ENCODE measurements at regions not wholly inside any gene's neighbourhood (a gene's known extent, or its start where the extent isn't known, plus 50 kb on each side); places are given as distances from the start of the nearest gene placed in this dataset.

- no peak for DNase-seq
These were observed 243.9 kb downstream of the NR4A2 start for GRCh38 chr2:156088587-156088986.

- DNase-seq = no peak
These were observed 244.6 kb downstream of the NR4A2 start for GRCh38 chr2:156087875-156088274.

GRCh38 chr2:156083763-156084493 is 248.6 kb downstream of the NR4A2 start:
- DNase-seq = no peak

GRCh38 chr2:156079845-156080244 is 252.7 kb downstream of the NR4A2 start:
- DNase-seq = no peak

GRCh38 chr2:156077041-156077742 is 255.3 kb downstream of the NR4A2 start:
- DNase-seq = no peak

GRCh38 chr2:156065912-156066311 is 266.6 kb downstream of the NR4A2 start:
- DNase-seq = no peak

- no peak for DNase-seq
These were observed 268.0 kb downstream of the NR4A2 start for GRCh38 chr2:156064540-156064939.

GRCh38 chr2:156057647-156058046 is 274.9 kb downstream of the NR4A2 start:
- DNase-seq = no peak

GRCh38 chr2:156054983-156055382 is 277.5 kb downstream of the NR4A2 start:
- no peak for DNase-seq

GRCh38 chr2:156046900-156047299 is 285.6 kb downstream of the NR4A2 start:
- no peak for DNase-seq

GRCh38 chr2:156042895-156043294 is 289.6 kb downstream of the NR4A2 start:
- no peak for DNase-seq

GRCh38 chr2:156038021-156038420 is 294.5 kb downstream of the NR4A2 start:
- no peak for DNase-seq

- DNase-seq = no peak
These were observed 295.0 kb downstream of the NR4A2 start for GRCh38 chr2:156037482-156037881.

GRCh38 chr2:156031121-156031520 is 301.4 kb downstream of the NR4A2 start:
- DNase-seq = no peak

GRCh38 chr2:156023229-156023869 is 309.2 kb downstream of the NR4A2 start:
- no peak for DNase-seq

- DNase-seq = no peak
These were observed 311.1 kb downstream of the NR4A2 start for GRCh38 chr2:156021146-156022040.

- no peak for DNase-seq
These were observed 313.2 kb downstream of the NR4A2 start for GRCh38 chr2:156019341-156019740.

- no peak for DNase-seq
These were observed 315.1 kb downstream of the NR4A2 start for GRCh38 chr2:156017341-156017885.

GRCh38 chr2:156009293-156009692 is 323.2 kb downstream of the NR4A2 start:
- DNase-seq = no peak

GRCh38 chr2:156006721-156007618 is 325.6 kb downstream of the NR4A2 start:
- no peak for DNase-seq

Measured in hypothalamus (tissue), 51 donors.